ENCODE measurements at regions not wholly inside any gene's neighbourhood (a gene's known extent, or its start where the extent isn't known, plus 50 kb on each side); places are given as distances from the start of the nearest gene placed in this dataset.

DNA sequence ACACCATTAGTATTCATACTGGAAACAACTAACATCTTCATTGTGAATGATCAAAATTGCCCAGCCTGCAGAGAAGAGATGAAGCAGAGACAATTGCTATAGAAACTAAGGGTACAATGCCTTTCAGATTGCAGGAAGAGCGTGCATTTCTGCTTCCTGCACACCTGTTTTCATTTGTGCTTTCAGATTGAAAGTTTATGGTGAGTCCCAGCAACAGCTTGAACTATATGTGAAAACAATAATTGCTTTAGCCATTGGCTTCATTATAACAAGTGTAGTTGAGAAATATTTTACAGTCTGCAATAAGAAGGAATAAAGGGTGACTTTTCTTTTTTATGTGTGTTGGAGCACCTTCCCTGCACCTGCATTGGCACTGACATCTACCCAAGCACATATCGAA lies 136.3 kb downstream of the CD8B2 start:
- DNase-seq (no peak), ATAC-seq (no peak)
- intact Hi-C loops (cut with micrococcal nuclease) = no loop called here

- ATAC-seq = no peak
- no peak for DNase-seq
- intact Hi-C loops (cut with micrococcal nuclease) = no loop called here
Measured at GRCh38 chr2:106624787-106625380, 137.7 kb downstream of the CD8B2 start.

DNA sequence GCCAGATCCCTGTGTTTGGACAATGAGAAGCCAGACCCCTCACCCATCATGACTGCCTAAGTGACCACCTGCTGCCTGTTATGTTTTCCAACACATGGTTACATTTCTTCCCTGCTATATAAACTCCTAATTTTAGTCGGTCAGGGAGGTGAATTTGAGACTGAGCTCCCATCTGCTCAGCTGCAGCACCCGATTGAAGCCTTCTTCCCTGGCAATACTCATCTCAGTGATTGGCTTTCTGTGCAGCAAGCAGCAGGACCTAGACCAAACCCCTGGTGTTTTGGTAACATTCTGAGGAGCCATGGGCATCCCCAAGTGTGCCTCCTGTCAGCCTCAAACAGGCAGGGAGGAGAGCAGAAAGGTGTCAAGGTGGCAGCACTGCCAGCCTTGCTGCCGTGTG lies 141.2 kb downstream of the CD8B2 start:
- DNase-seq = no peak
- no peak for ATAC-seq
- intact Hi-C loops (cut with micrococcal nuclease) = no loop called here

DNA sequence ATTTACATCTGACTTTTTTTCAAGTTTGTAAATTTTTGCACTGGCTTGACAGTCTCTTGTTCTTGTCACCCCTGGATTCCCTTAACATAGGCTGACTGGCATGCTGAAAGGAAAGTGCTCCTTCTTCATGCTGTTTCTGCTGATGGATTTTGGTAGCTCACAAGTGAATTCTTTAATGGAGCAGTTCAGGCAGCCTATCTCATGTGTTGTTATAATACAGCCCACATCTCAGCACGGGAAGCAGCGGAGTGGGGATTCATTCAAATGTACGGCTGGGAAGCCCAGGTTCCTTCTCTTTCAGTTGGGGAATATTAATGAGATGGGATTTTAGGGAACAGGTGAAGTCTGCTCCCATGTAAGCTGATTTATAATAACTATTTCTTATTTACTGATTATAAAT lies 142.8 kb downstream of the CD8B2 start:
- DNase-seq (no peak), ATAC-seq (no peak)
- intact Hi-C loops (cut with micrococcal nuclease) = no loop called here

- no peak for ATAC-seq
- intact Hi-C loops (cut with micrococcal nuclease) = no loop called here
- DNase-seq = no peak
Measured at GRCh38 chr2:106631281-106631680, 144.1 kb downstream of the CD8B2 start.

GRCh38 chr2:106638043-106638442 lies 150.9 kb downstream of the CD8B2 start:
- ATAC-seq (no peak), DNase-seq (no peak)
- intact Hi-C loops (cut with micrococcal nuclease) = no loop called here

DNA sequence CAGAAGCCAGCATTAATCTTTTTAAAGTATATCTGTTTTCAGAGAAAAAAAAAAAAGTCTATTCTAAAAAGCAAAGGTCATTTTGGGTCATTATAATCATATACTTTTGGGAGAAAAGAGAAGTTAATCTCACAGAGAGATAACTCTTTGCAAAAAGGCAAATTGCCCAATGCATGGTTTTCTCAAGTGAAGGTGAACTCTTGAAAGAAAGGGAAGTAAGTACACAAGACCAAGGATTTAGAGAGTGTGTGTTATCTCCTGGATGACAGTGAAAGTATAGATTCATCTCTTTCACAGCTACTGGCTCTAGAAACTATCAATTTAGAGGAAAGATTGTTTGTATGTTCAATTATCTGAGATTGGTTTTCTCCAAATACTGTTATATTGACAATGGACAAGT lies 151.4 kb downstream of the CD8B2 start:
- intact Hi-C loops (cut with micrococcal nuclease) = no loop called here
- ATAC-seq (no peak), DNase-seq (no peak)

DNA sequence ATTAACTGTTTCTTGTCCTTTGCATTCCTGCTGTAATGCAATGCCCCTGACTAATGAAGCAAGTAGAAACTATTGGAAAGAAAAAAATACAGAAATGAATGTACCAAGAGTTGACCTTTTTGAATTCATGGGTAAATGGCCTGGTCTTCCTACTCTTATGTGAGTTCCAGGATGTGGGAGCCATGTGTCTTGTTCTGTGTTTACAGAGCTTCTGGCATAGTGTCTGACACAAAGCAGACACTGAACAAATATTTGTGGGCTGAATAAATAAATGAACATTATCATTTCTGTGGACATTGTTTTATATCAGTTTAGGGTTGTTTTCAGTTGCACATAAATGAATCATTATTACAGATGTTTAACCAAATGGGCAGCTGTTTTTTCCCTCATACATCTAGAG lies 155.5 kb downstream of the CD8B2 start:
- DNase-seq (no peak), ATAC-seq (no peak)
- intact Hi-C loops (cut with micrococcal nuclease) = no loop called here

DNA sequence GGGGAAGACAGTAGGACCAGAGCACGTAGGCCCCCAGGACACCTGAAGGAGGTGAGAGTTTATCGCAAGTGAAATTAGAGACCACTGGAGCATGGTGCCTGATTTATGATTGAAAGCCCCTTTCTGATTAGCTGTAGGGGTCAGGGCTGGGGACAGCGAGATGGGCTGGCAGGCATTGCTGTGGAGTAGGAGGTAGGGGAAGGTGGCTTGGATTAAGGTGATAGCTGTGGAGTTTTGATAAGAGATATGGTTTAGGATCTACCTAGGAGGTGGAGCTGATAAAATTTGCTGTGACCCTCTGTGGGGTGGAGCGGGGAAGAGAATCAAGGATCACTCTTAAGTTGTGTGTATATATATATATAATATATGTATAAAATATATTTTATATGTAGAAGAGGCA lies 157.5 kb downstream of the CD8B2 start:
- no peak for ATAC-seq
- DNase-seq = no peak
- intact Hi-C loops (cut with micrococcal nuclease) = no loop called here

DNA sequence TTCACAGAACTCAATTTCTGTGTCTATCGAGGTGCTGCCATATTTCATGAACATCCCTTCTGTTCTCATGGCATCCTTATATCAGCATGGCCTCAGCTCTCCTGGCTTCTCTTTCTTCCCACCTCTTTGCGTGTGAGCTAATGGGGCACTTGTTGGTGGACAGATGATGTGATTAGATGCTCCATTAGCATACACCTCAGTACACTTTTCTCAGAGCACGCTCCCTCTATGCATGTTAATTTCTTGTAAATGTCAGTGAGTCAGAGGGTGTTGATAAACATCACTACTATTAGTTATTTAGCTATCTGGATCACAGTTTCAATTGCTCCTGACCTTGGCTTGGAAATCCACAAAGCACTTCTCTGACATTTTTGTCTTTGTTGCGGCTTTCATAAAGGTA lies 159.4 kb downstream of the CD8B2 start:
- ATAC-seq (no peak), DNase-seq (no peak)
- intact Hi-C loops (cut with micrococcal nuclease) = no loop called here

DNA sequence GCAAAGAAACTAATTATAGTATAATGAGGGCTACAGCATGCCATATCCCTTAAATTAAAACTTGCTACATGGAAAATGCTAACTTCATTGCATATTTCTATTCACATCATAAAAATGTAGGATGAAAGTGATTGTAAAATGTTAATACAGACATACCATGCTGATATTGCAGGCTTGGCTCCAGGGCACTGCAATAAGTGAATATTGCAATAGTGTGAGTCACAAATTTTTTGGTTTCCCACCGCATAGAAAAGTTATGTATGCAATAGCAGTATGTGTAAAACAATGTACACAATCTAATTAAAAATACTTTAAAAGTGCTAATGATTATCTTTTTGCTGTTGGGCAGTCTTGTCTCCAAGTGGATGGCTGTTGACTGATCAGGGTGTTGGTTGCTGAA lies 162.1 kb downstream of the CD8B2 start:
- ATAC-seq (no peak), DNase-seq (no peak)
- intact Hi-C loops (cut with micrococcal nuclease) = no loop called here

DNA sequence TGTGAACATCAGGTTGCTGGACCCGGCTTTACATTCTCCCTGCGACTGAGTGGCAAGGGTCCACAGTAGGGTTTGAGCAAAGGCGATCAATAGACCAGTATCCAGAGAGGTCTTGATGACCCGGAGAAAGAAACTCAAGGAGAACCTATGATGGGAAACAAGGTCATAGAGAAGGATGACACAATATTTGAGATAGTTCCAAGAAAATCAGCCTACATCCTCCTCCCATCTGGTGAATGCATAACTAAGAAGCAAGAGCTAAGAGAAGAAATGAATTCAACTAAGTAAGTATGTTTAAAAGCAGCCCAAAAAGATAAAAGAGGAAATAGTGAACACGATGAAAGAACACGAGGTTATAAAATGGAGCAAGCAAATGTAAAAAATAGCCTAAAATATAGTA lies 166.3 kb downstream of the CD8B2 start:
- intact Hi-C loops (cut with micrococcal nuclease) = no loop called here
- DNase-seq = no peak
- ATAC-seq = no peak

DNA sequence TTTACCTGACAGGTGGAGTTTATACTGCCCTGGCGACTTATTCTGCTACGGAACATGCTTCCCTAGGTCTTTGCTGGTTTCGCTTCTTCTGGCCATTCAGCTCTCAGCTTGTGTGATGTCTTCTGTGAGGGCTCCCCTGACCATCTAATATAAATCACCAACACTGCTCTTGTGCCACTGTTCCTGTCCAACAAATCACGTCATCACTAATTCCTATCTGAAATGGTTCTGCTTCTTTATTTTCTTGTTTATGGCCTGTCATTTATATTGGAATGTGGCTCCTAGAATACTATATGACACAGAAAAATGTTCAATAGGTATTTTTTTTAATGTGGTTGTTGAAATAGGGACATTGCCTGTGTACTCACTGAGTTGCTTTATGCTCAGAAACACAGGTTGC lies 171.5 kb downstream of the CD8B2 start:
- intact Hi-C loops (cut with micrococcal nuclease) = no loop called here
- no peak for DNase-seq
- ATAC-seq = no peak

GRCh38 chr2:106664669-106665068 lies 177.5 kb downstream of the CD8B2 start:
- DNase-seq (no peak), ATAC-seq (no peak)
- intact Hi-C loops (cut with micrococcal nuclease) = no loop called here

GRCh38 chr2:106667478-106668070 lies 180.4 kb downstream of the CD8B2 start:
- intact Hi-C loops (cut with micrococcal nuclease) = no loop called here
- DNase-seq (no peak), ATAC-seq (no peak)

DNA sequence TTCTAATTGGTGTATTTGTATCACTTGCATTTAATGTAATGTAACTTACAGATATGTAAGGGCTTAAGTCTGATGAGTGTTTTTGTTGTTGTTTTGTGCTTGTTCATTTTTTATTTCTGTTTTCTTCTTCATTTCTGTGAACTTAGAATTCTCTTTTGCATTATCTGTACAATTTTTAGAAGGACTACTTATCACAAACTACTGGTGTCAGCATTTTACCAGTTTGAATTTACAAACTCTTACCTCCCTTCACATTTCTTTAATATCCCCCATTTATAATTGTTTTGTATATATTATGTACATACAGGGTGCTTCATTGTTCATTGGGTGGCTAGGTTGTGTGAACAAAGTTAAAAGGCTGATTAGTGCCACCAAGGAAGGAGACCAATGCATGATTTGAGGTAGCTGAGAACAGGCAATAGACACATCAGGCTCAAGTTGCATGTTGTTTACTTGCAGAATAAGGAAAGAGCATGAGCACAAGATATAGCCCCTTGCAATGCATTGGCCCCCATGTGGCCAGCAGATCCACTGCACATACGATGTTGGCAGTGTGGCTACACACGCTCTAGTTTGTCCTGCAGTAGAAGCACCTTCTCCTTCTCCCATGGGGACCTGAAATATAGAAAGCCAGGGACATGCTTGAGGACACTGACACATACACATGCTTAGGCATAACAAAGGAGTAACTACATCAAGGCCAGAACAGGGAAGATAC lies 198.2 kb downstream of the CD8B2 start:
- intact Hi-C loops (cut with micrococcal nuclease) = no loop called here
- ATAC-seq = no peak
- DNase-seq = no peak

DNA sequence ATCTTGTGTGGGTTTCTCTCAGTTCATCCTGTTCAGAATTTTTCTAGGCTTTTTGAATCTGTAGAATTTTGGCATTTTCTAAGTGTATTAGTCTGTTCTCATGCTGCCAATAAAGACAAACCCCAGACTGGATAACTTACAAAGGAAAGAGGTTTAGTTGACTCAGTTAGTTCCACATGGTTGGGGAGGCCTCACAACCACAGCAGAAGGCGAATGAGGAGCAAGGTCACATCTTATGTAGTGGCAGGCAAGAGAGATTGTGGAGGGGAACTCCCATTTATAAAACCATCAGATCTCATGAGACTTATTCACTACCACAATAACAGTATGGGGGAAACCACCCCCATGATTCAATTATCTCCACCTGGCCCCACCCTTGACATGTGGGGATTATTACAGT lies 199.2 kb downstream of the ST6GAL2 start:
- no peak for DNase-seq
- intact Hi-C loops (cut with micrococcal nuclease) = no loop called here
- no peak for ATAC-seq

GRCh38 chr2:106694964-106695470 lies 190.9 kb downstream of the ST6GAL2 start:
- intact Hi-C loops (cut with micrococcal nuclease) = no loop called here
- ATAC-seq = no peak
- no peak for DNase-seq

DNA sequence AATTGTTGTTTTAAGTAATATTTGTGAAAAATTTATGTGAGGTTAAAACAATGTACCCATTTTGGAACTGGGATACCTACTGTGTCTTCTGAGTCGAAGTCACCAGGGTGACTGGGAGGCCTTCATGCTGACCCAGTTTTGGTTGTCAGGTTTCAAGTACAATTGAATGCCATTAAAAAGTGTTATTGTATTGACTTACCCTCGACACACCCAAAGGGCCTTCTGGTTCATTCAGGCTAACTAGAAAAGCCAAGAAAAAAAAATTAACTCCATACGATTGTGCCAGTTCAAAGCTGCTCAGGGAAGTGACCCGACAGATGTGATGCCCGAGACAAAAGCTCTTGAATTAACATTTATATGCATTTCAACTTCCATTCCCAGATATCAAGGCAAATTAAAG lies 190.0 kb downstream of the ST6GAL2 start:
- ATAC-seq (no peak), DNase-seq (no peak)
- intact Hi-C loops (cut with micrococcal nuclease) = no loop called here

GRCh38 chr2:106700616-106701015 lies 185.4 kb downstream of the ST6GAL2 start:
- DNase-seq = no peak
- ATAC-seq = no peak
- intact Hi-C loops (cut with micrococcal nuclease) = no loop called here

Data from left ventricle myocardium superior (tissue), 1 donor.